ENCODE measurements at regions not wholly inside any gene's neighbourhood (a gene's known extent, or its start where the extent isn't known, plus 50 kb on each side); places are given as distances from the start of the nearest gene placed in this dataset.

- TF ChIP-seq, protein P1, sequence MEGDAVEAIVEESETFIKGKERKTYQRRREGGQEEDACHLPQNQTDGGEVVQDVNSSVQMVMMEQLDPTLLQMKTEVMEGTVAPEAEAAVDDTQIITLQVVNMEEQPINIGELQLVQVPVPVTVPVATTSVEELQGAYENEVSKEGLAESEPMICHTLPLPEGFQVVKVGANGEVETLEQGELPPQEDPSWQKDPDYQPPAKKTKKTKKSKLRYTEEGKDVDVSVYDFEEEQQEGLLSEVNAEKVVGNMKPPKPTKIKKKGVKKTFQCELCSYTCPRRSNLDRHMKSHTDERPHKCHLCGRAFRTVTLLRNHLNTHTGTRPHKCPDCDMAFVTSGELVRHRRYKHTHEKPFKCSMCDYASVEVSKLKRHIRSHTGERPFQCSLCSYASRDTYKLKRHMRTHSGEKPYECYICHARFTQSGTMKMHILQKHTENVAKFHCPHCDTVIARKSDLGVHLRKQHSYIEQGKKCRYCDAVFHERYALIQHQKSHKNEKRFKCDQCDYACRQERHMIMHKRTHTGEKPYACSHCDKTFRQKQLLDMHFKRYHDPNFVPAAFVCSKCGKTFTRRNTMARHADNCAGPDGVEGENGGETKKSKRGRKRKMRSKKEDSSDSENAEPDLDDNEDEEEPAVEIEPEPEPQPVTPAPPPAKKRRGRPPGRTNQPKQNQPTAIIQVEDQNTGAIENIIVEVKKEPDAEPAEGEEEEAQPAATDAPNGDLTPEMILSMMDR (IDR thresholded peaks at IDR 0.05): no peak
- TF ChIP-seq POLR2A (IDR thresholded peaks at IDR 0.05; ENCODE audit: low read length) (no peak), BHLHE40 (IDR thresholded peaks at IDR 0.05; ENCODE audit: low read depth, low read length) (no peak), RAD21 (conservative IDR thresholded peaks at IDR 0.05 in 1 of 2, IDR thresholded peaks at IDR 0.05 in 1 of 2) (no peak), JUNB (IDR thresholded peaks at IDR 0.05) (no peak), ELK1 (IDR thresholded peaks at IDR 0.05; ENCODE audit: low read depth, low read length) (no peak)
- TF ChIP-seq, protein P2, sequence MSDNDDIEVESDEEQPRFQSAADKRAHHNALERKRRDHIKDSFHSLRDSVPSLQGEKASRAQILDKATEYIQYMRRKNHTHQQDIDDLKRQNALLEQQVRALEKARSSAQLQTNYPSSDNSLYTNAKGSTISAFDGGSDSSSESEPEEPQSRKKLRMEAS (IDR thresholded peaks at IDR 0.05): no peak
These were observed 227.0 kb downstream of the BUB3 start for GRCh38 chr10:123381224-123381623.
